Prostate gland (tissue), 2 donors: ENCODE measurements at regions not wholly inside any gene's neighbourhood (a gene's known extent, or its start where the extent isn't known, plus 50 kb on each side); places are given as distances from the start of the nearest gene placed in this dataset.

Source experiments
- POLR2A ChIP-seq: fragments of 450-650 bp; IDR thresholded peaks from one replicate; pipeline ENCODE4 v1.6.1; 2016; ENCODE audit warnings: antibody characterized with exemption, mild to moderate bottlenecking
- POLR2AphosphoS5 ChIP-seq: sonication (generic); formaldehyde crosslinking; IDR thresholded peaks from one replicate; pipeline ENCODE4 v1.6.1; 2017; ENCODE audit warnings: antibody characterized with exemption
- TF ChIP-seq, protein P1 (sequence below), 4 experiments: fragments of 200-600 bp in 2 of 4; fragments of 450-650 bp in 2 of 4; sonication (generic) in 2 of 4; IDR thresholded peaks; 1 replicate in 3 of 4; 2 replicates in 1 of 4; pipeline ENCODE4 v1.5.1; 2016 to 2019; ENCODE audit warnings: antibody characterized with exemption in 4 of 4, mild to moderate bottlenecking in 2 of 4, moderate library complexity in 2 of 4

DNA sequence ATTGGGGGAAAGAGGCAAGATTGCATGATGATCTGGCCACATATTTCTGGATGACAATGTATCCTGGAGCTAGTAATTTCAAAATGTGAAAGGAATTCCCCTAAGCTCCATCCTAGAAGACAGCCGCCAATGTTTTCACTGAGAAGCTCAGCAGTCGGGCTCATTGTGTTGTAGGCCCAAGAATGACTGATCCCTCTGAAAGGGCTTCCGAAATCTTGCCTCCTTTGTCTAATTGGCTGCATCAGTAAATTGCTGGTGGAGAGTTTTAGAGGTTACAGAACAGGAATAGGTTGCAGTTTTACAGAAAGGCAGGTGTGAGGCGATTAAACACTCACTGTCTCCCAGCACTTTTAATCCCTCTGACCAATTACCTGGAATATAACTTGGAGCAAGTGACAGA is 464.1 kb upstream of the SALL1 start:
- TF ChIP-seq, protein P1, sequence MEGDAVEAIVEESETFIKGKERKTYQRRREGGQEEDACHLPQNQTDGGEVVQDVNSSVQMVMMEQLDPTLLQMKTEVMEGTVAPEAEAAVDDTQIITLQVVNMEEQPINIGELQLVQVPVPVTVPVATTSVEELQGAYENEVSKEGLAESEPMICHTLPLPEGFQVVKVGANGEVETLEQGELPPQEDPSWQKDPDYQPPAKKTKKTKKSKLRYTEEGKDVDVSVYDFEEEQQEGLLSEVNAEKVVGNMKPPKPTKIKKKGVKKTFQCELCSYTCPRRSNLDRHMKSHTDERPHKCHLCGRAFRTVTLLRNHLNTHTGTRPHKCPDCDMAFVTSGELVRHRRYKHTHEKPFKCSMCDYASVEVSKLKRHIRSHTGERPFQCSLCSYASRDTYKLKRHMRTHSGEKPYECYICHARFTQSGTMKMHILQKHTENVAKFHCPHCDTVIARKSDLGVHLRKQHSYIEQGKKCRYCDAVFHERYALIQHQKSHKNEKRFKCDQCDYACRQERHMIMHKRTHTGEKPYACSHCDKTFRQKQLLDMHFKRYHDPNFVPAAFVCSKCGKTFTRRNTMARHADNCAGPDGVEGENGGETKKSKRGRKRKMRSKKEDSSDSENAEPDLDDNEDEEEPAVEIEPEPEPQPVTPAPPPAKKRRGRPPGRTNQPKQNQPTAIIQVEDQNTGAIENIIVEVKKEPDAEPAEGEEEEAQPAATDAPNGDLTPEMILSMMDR (IDR thresholded peaks at IDR 0.05) = no peak
- no peak for TF ChIP-seq POLR2AphosphoS5
- no peak for TF ChIP-seq POLR2A
